22Rv1 (cell line): ENCODE measurements at regions not wholly inside any gene's neighbourhood (a gene's known extent, or its start where the extent isn't known, plus 50 kb on each side); places are given as distances from the start of the nearest gene placed in this dataset.
A peak's percentile ranks its signal among the peaks of the same experiment; 100 is the strongest.
"Not testable (repeated sequence)": the region's sequence is repeated elsewhere in the genome, so short reads cannot be mapped to it uniquely, and the experiment has no call there.

Experiments used
- H3K27ac ChIP-seq: fragments of 450-650 bp; 2 replicates; pipeline ENCODE4 v1.5.1; 2017
- ZFX ChIP-seq: fragments of 450-650 bp; IDR thresholded peaks from 2 replicates; pipeline ENCODE4 v1.6.1; 2017; ENCODE audit warnings: antibody characterized with exemption, borderline replicate concordance
- TF ChIP-seq, protein P1 (sequence below): fragments of 450-650 bp; IDR thresholded peaks from 2 replicates; pipeline ENCODE4 v1.5.1; 2017; ENCODE audit warnings: mild to moderate bottlenecking

DNA sequence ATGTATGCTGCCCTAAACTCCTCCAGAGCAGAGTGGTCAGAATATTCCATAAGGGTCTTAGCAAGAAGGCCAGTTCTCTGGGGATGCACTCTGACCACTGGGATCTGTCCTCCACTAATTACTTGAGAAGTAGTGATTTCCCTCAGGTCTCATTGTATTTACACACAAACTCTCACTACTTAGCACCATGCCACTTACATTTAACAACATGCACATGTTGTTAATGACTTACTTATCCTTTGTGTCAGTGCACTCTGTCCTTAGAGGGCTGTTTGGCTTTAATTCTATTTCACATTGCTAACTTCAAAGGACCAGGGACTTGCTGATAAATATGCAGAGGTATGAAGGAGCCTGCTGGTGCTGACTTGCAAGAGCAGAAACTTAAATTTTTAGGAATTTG lies 1415.5 kb upstream of the ACVR2A start:
- TF ChIP-seq, protein P1, sequence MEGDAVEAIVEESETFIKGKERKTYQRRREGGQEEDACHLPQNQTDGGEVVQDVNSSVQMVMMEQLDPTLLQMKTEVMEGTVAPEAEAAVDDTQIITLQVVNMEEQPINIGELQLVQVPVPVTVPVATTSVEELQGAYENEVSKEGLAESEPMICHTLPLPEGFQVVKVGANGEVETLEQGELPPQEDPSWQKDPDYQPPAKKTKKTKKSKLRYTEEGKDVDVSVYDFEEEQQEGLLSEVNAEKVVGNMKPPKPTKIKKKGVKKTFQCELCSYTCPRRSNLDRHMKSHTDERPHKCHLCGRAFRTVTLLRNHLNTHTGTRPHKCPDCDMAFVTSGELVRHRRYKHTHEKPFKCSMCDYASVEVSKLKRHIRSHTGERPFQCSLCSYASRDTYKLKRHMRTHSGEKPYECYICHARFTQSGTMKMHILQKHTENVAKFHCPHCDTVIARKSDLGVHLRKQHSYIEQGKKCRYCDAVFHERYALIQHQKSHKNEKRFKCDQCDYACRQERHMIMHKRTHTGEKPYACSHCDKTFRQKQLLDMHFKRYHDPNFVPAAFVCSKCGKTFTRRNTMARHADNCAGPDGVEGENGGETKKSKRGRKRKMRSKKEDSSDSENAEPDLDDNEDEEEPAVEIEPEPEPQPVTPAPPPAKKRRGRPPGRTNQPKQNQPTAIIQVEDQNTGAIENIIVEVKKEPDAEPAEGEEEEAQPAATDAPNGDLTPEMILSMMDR = no peak
- TF ChIP-seq ZFX = no peak
- H3K27ac ChIP-seq = no peak overlapping the region

DNA sequence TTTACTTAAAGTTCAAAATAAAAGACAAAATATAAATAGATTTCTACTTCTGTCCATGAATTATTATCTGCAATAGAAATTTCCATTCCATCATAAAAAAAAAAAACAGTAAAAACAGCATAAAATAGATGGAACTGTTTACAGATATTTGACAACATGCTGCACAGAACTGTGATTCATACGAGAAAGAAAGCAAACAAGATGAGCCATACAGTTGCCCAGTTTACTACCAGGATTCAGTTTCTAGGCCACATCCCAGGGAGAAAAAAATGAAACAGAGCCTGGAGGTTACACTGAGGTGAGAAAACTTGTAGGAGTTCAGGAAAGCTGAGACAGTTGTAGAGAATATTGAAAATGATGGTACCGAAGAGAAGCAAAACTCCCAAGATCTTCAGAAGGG lies 1426.9 kb upstream of the ACVR2A start:
- TF ChIP-seq, protein P1 = no peak
- TF ChIP-seq ZFX = no peak
- no peak overlapping the region for H3K27ac ChIP-seq

DNA sequence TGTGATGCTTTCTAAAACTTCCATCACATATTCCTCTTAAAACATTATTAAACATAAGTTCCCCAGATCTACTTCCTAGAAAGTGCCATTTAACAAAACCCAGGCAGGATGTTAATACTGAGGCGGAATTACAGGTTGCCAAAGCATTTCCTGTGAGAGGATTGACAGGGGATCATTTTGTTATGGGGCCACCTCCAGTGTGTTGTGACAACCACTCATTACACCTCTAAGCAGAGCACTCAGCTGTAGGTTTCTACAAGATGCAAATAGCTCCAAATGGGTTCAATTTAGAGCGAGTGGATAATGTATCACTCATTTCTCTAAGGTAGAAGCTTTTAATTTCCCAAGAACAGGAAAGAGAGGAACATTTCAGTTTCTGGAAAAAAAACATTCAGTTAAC lies 1429.5 kb upstream of the ACVR2A start:
- no peak for TF ChIP-seq ZFX
- TF ChIP-seq, protein P1 = no peak

DNA sequence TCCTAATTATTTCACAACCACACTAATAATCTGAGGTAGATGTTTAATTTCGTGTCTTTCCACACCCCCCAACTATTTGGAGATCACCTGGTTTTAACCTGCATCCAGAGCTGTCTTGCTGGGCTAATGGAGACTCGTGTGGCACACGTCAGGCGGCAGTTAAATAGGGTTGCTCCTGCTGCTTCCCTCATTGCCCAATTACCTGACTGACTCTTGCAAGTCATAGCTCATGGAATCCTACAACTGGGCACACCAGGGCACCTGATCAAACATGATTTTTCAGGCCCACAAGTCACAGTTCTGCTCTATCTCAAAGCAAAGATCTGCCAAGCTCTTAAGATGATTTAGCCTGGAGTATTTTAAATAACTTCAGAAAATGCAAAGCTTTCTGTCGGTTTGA lies 1430.4 kb upstream of the ACVR2A start:
- no peak for TF ChIP-seq ZFX
- TF ChIP-seq, protein P1 = no peak
- no peak overlapping the region for H3K27ac ChIP-seq

More for the DNA sequence above, 1429.5 kb upstream of the ACVR2A start:
- H3K27ac ChIP-seq = no peak overlapping the region

DNA sequence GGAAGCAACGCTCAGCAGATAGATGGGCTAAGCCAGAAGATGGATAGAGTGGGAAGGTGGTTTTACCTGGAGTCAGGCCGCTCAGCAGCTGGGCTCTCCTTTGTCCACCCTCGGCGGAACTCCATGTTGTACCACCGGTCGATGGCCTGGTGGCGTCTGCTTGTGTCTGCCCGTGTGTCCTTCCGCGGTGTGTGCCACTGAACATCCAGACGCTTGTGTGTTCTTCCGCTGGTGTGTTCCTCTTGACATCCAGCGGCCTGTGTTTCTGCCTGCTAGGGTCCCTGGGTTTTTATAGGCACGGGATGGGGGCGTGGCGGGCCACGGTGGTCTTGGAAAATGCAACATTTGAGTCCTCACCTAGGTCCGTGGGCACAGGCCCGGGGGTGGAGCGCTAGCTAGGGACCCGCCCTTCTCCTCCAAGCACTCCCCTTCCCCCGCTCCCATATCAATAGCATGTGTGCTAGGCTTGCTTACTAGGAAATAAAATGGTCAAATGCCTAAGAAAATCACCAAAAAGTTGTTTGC lies 1431.7 kb upstream of the ACVR2A start:
- TF ChIP-seq, protein P1 = no peak
- TF ChIP-seq ZFX = no peak
- H3K27ac ChIP-seq = no peak overlapping the region

DNA sequence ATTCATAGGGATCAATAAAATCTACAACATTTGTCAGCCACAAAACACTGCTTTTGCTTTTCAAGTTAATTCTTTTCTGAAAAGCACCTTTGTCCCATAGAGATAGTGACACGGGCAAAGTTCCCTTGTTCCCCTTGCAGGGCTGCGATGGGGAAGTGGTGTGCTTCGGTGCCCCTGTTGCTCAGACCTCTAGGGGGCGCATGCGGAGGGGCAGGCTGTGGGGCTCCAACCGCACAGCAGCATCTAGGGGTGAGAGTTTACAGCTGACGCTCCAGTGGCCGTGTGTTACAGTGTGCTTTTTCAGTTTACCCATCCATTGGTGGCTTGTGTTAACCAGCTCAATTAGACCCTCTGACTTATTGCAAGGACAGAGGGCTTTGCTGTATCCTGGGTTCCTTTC lies 1432.2 kb upstream of the ACVR2A start:
- TF ChIP-seq, protein P1 = peak; percentile 29
- no peak for TF ChIP-seq ZFX
- H3K27ac ChIP-seq = no peak overlapping the region

DNA sequence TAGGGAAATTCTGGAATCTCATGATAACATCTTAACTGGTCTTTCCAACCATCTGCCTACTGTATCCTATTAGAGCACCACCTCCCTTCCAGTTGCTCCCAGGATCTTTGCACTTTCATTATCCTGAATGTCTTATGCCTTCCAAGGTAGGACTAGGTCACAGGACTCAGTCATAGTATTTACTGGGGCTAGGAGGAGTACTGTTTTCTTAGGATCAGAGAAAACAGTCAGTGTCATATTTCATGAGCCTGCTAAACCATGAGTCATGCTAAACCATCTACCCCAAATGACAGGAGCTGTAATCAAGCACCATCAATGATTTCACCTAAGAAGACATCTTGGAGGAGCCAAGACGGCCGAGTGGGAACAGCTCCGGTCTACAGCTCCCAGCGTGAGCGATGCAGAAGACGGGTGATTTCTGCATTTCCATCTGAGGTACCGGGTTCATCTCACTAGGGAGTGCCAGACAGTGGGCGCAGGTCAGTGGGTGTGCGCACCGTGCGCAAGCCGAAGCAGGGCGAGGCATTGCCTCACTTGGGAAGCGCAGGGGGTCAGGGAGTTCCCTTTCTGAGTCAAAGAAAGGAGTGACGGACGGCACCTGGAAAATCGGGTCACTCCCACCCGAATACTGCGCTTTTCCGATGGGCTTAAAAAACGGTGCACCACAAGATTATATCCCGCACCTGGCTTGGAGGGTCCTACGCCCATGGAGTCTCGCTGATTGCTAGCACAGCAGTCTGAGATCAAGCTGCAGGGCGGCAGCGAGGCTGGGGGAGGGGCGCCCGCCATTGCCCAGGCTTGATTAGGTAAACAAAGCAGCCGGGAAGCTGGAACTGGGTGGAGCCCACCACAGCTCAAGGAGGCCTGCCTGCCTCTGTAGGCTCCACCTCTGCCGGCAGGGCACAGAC lies 1439.2 kb upstream of the ACVR2A start:
- H3K27ac ChIP-seq = not testable (repeated sequence)

DNA sequence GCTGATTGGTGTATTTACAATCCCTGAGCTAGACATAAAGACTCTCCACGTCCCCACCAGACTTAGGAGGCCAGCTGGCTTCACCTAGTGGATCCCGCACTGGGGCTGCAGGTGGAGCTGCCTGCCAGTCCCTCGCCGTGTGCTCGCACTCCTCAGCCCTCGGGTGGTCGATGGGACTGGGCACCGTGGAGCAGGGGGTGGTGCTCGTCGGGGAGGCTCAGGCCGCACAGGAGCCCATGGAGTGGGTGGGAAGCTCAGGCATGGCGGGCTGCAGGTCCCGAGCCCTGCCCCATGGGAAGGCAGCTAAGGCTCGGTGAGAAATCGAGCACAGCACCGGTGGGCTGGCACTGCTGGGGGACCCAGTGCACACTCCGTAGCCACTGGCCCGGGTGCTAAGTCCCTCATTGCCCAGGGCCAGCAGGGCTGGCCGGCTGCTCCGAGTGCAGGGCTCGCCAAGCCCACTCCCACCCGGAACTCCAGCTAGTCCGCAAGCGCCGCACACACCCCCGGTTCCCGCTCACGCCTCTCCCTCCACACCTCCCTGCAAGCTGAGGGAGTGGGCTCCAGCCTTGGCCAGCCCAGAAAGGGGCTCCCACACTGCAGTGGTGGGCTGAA lies 1441.2 kb upstream of the ACVR2A start:
- not testable (repeated sequence) for H3K27ac ChIP-seq
